SKM-1 treated with dmso at 0.1 percent for 144 hours (cell line): ENCODE measurements at regions not wholly inside any gene's neighbourhood (a gene's known extent, or its start where the extent isn't known, plus 50 kb on each side); places are given as distances from the start of the nearest gene placed in this dataset.
"Not testable (repeated sequence)": the region's sequence is repeated elsewhere in the genome, so short reads cannot be mapped to it uniquely, and the experiment has no call there.

Experiments
- DNase-seq: peaks from one replicate; lab custom pipeline; 2025; ENCODE audit not compliant: unreplicated experiment; lab: John Stamatoyannopoulos, UW

- DNase-seq = no peak
These were observed 192.2 kb upstream of the ZKSCAN2 start for GRCh38 chr16:25449802-25450201.

- DNase-seq = no peak
These were observed 186.3 kb upstream of the ZKSCAN2 start for GRCh38 chr16:25443994-25444393.

GRCh38 chr16:25434064-25434463 is 176.4 kb upstream of the ZKSCAN2 start:
- DNase-seq = no peak

- no peak for DNase-seq
These were observed 175.7 kb upstream of the ZKSCAN2 start for GRCh38 chr16:25433388-25433787.

- no peak for DNase-seq
These were observed 173.8 kb upstream of the ZKSCAN2 start for GRCh38 chr16:25431472-25431871.

GRCh38 chr16:25426829-25427228 is 169.2 kb upstream of the ZKSCAN2 start:
- DNase-seq = no peak

- no peak for DNase-seq
These were observed 162.0 kb upstream of the ZKSCAN2 start for GRCh38 chr16:25419681-25420080.

- no peak for DNase-seq
These were observed 161.5 kb upstream of the ZKSCAN2 start for GRCh38 chr16:25419153-25419552.

GRCh38 chr16:25416002-25416401 is 158.4 kb upstream of the ZKSCAN2 start:
- no peak for DNase-seq

GRCh38 chr16:25413975-25414374 is 156.3 kb upstream of the ZKSCAN2 start:
- no peak for DNase-seq

- no peak for DNase-seq
These were observed 155.5 kb upstream of the ZKSCAN2 start for GRCh38 chr16:25413133-25413532.

- DNase-seq = no peak
These were observed 153.9 kb upstream of the ZKSCAN2 start for GRCh38 chr16:25411396-25412081.

- DNase-seq = no peak
These were observed 146.2 kb upstream of the ZKSCAN2 start for GRCh38 chr16:25403852-25404251.

- DNase-seq = peak; percentile 12
These were observed 137.9 kb upstream of the ZKSCAN2 start for GRCh38 chr16:25395528-25395927.

- no peak for DNase-seq
These were observed 133.1 kb upstream of the ZKSCAN2 start for GRCh38 chr16:25390761-25391160.

GRCh38 chr16:25374556-25374955 is 116.9 kb upstream of the ZKSCAN2 start:
- DNase-seq = no peak

- no peak for DNase-seq
These were observed 115.1 kb upstream of the ZKSCAN2 start for GRCh38 chr16:25372716-25373115.

GRCh38 chr16:25371342-25371741 is 113.7 kb upstream of the ZKSCAN2 start:
- DNase-seq = no peak

GRCh38 chr16:25370541-25370940 is 112.9 kb upstream of the ZKSCAN2 start:
- no peak for DNase-seq

- no peak for DNase-seq
These were observed 110.3 kb upstream of the ZKSCAN2 start for GRCh38 chr16:25367773-25368524.

GRCh38 chr16:25366078-25366477 is 108.4 kb upstream of the ZKSCAN2 start:
- peak; percentile 52 for DNase-seq

- DNase-seq = not testable (repeated sequence)
These were observed 101.9 kb upstream of the ZKSCAN2 start for GRCh38 chr16:25359516-25359915.

- no peak for DNase-seq
These were observed 86.4 kb upstream of the ZKSCAN2 start for GRCh38 chr16:25344006-25344405.
